ENCODE measurements at regions not wholly inside any gene's neighbourhood (a gene's known extent, or its start where the extent isn't known, plus 50 kb on each side); places are given as distances from the start of the nearest gene placed in this dataset.

- ATAC-seq, result no peak
- no peak overlapping the region for H3K4me3 Mint-ChIP-seq
- H3K36me3 Mint-ChIP-seq, result no peaks in the 10 kb centered on the region
- no peaks in the 10 kb centered on the region for H3K4me1 Mint-ChIP-seq
- no peak for DNase-seq
- H3K27ac Mint-ChIP-seq, result no peak overlapping the region
- peaks cover 0 to 4% (median 0%) of the 10 kb centered on the region in 5 donors for H3K27me3 Mint-ChIP-seq
- POLR2A ChIA-PET, result no interaction called here
- peaks cover 0 to 15% (median 0%) of the 10 kb centered on the region in 9 donors for H3K9me3 Mint-ChIP-seq
Observed at GRCh38 chr2:106941372-106941993, 55.5 kb upstream of the ST6GAL2 start.

- peaks cover 0 to 1% (median 0%) of the 10 kb centered on the region in 5 donors for H3K27me3 Mint-ChIP-seq
Observed at GRCh38 chr2:106943468-106944200, 57.7 kb upstream of the ST6GAL2 start.

GRCh38 chr2:106944215-106944614 lies 58.2 kb upstream of the ST6GAL2 start:
- Mint-ChIP-seq H3K36me3 (no peaks in the 10 kb centered on the region), H3K9me3 (peaks cover 0 to 15% (median 0%) of the 10 kb centered on the region in 9 donors)

More at GRCh38 chr2:106943468-106944200, 57.7 kb upstream of the ST6GAL2 start:
- POLR2A ChIA-PET, result no interaction called here
- Mint-ChIP-seq H3K4me1 (no peaks in the 10 kb centered on the region), H3K27ac (no peak overlapping the region), H3K4me3 (no peak overlapping the region), H3K36me3 (no peaks in the 10 kb centered on the region), H3K9me3 (peaks cover 0 to 15% (median 0%) of the 10 kb centered on the region in 9 donors)
- ATAC-seq (no peak), DNase-seq (no peak)

GRCh38 chr2:106948540-106948939 lies 62.6 kb upstream of the ST6GAL2 start:
- H3K27ac Mint-ChIP-seq, result no peak overlapping the region
- H3K27me3 Mint-ChIP-seq, result peaks cover 0 to 5% (median 0%) of the 10 kb centered on the region in 5 donors
- H3K36me3 Mint-ChIP-seq, result no peaks in the 10 kb centered on the region
- ATAC-seq (no peak), DNase-seq (no peak)
- no peaks in the 10 kb centered on the region for H3K4me1 Mint-ChIP-seq
- H3K4me3 Mint-ChIP-seq, result no peak overlapping the region
- H3K9me3 Mint-ChIP-seq, result peaks cover 0 to 14% (median 6%) of the 10 kb centered on the region in 9 donors
- POLR2A ChIA-PET, result no interaction called here

More at GRCh38 chr2:106944215-106944614, 58.2 kb upstream of the ST6GAL2 start:
- DNase-seq (no peak), ATAC-seq (no peak)
- Mint-ChIP-seq H3K4me3 (no peak overlapping the region), H3K27ac (no peak overlapping the region), H3K4me1 (no peaks in the 10 kb centered on the region), H3K27me3 (peaks cover 0 to 1% (median 0%) of the 10 kb centered on the region in 5 donors)
- POLR2A ChIA-PET, result no interaction called here

- ATAC-seq (no peak), DNase-seq (no peak)
- Mint-ChIP-seq H3K4me3 (no peak overlapping the region), H3K36me3 (no peaks in the 10 kb centered on the region), H3K4me1 (no peaks in the 10 kb centered on the region), H3K9me3 (peaks cover 0 to 14% (median 5%) of the 10 kb centered on the region in 9 donors), H3K27me3 (peaks cover 0 to 5% (median 0%) of the 10 kb centered on the region in 5 donors), H3K27ac (no peak overlapping the region)
- POLR2A ChIA-PET, result no interaction called here
Observed at GRCh38 chr2:106953236-106953635, 67.3 kb upstream of the ST6GAL2 start.

GRCh38 chr2:106953779-106954178 lies 67.8 kb upstream of the ST6GAL2 start:
- ATAC-seq, result no peak
- Mint-ChIP-seq H3K9me3 (peaks cover 0 to 14% (median 5%) of the 10 kb centered on the region in 9 donors), H3K4me1 (no peaks in the 10 kb centered on the region), H3K4me3 (no peak overlapping the region), H3K27ac (no peak overlapping the region), H3K36me3 (no peaks in the 10 kb centered on the region), H3K27me3 (peaks cover 0 to 5% (median 0%) of the 10 kb centered on the region in 5 donors)
- no peak for DNase-seq
- POLR2A ChIA-PET, result no interaction called here

- ATAC-seq (no peak), DNase-seq (no peak)
- Mint-ChIP-seq H3K4me1 (no peaks in the 10 kb centered on the region), H3K27ac (no peak overlapping the region), H3K4me3 (no peak overlapping the region), H3K36me3 (no peaks in the 10 kb centered on the region), H3K27me3 (peaks cover 0 to 5% (median 0%) of the 10 kb centered on the region in 5 donors), H3K9me3 (peaks cover 0 to 14% (median 5%) of the 10 kb centered on the region in 9 donors)
- POLR2A ChIA-PET, result no interaction called here
Observed at GRCh38 chr2:106954304-106954703, 68.3 kb upstream of the ST6GAL2 start.

- POLR2A ChIA-PET, result no interaction called here
- DNase-seq (no peak), ATAC-seq (no peak)
- Mint-ChIP-seq H3K4me3 (no peak overlapping the region), H3K4me1 (no peaks in the 10 kb centered on the region), H3K27me3 (peaks cover 0 to 5% (median 0%) of the 10 kb centered on the region in 5 donors), H3K27ac (no peak overlapping the region), H3K36me3 (no peaks in the 10 kb centered on the region), H3K9me3 (peaks cover 0 to 11% (median 2%) of the 10 kb centered on the region in 9 donors)
Observed at GRCh38 chr2:106956416-106956815, 70.4 kb upstream of the ST6GAL2 start.

- no peaks in the 10 kb centered on the region for H3K4me1 Mint-ChIP-seq
- no peak for DNase-seq
- H3K27me3 Mint-ChIP-seq, result peaks cover 0 to 7% (median 0%) of the 10 kb centered on the region in 5 donors
- no peak overlapping the region for H3K4me3 Mint-ChIP-seq
- peaks cover 0 to 11% (median under 1%) of the 10 kb centered on the region in 9 donors for H3K9me3 Mint-ChIP-seq
- ATAC-seq, result no peak
- POLR2A ChIA-PET, result no interaction called here
- no peaks in the 10 kb centered on the region for H3K36me3 Mint-ChIP-seq
- no peak overlapping the region for H3K27ac Mint-ChIP-seq
Observed at GRCh38 chr2:106956879-106957278, 70.9 kb upstream of the ST6GAL2 start.

- no peak overlapping the region for H3K27ac Mint-ChIP-seq
- H3K4me1 Mint-ChIP-seq, result no peaks in the 10 kb centered on the region
- ATAC-seq, result no peak
- no peak overlapping the region for H3K4me3 Mint-ChIP-seq
- no peaks in the 10 kb centered on the region for H3K36me3 Mint-ChIP-seq
- no peak for DNase-seq
- POLR2A ChIA-PET, result no interaction called here
- peaks cover 0 to 14% (median 3%) of the 10 kb centered on the region in 5 donors for H3K27me3 Mint-ChIP-seq
- H3K9me3 Mint-ChIP-seq, result peaks cover 0 to 3% (median 0%) of the 10 kb centered on the region in 9 donors
Observed at GRCh38 chr2:106959975-106960682, 74.2 kb upstream of the ST6GAL2 start.

GRCh38 chr2:106960683-106961161 lies 74.8 kb upstream of the ST6GAL2 start:
- Mint-ChIP-seq H3K27me3 (peaks cover 0 to 14% (median 3%) of the 10 kb centered on the region in 5 donors), H3K27ac (no peak overlapping the region), H3K9me3 (peaks cover 0 to 3% (median 0%) of the 10 kb centered on the region in 9 donors), H3K4me3 (no peak overlapping the region), H3K36me3 (no peaks in the 10 kb centered on the region), H3K4me1 (no peaks in the 10 kb centered on the region)
- POLR2A ChIA-PET, result no interaction called here
- no peak for DNase-seq
- ATAC-seq, result no peak

- POLR2A ChIA-PET, result no interaction called here
Observed at GRCh38 chr2:106961328-106961727, 75.4 kb upstream of the ST6GAL2 start.

GRCh38 chr2:106963156-106963555 lies 77.2 kb upstream of the ST6GAL2 start:
- POLR2A ChIA-PET, result no interaction called here
- Mint-ChIP-seq H3K36me3 (no peaks in the 10 kb centered on the region), H3K27me3 (peaks cover 0 to 14% (median 3%) of the 10 kb centered on the region in 5 donors), H3K4me3 (no peak overlapping the region), H3K27ac (no peak overlapping the region), H3K4me1 (no peaks in the 10 kb centered on the region), H3K9me3 (peaks cover 0 to 3% (median 0%) of the 10 kb centered on the region in 9 donors)
- no peak for ATAC-seq
- DNase-seq, result no peak

More at GRCh38 chr2:106961328-106961727, 75.4 kb upstream of the ST6GAL2 start:
- Mint-ChIP-seq H3K9me3 (peaks cover 0 to 3% (median 0%) of the 10 kb centered on the region in 9 donors), H3K27ac (no peak overlapping the region), H3K27me3 (peaks cover 0 to 14% (median 3%) of the 10 kb centered on the region in 5 donors), H3K36me3 (no peaks in the 10 kb centered on the region), H3K4me3 (no peak overlapping the region), H3K4me1 (no peaks in the 10 kb centered on the region)
- ATAC-seq, result no peak
- DNase-seq, result no peak

Measured in naive thymus-derived CD8-positive, alpha-beta T cell (primary cell).